ENCODE measurements at regions not wholly inside any gene's neighbourhood (a gene's known extent, or its start where the extent isn't known, plus 50 kb on each side); places are given as distances from the start of the nearest gene placed in this dataset.

DNA sequence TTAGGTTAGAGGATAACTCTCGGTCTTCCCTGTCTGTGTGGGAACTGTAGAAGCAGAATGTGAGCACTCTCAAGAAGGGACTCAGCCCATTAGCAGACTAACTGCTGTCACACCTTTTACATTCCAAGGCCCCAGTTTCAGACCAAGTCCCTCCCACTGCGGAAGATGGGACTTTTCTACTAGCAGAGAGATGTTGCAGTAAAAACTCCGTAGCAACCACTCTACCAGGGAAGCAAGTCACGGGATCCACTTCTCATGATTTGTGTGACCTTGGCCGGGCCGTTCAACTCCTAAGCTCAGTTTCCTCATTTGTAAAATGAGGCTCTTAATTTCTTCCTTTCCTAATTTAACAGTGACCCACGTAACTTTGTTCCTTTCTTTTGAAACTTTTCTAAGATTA is 77.1 kb upstream of the SLC4A11 start:
- intact Hi-C loops (cut with micrococcal nuclease; ENCODE audit: unreplicated experiment), result loop anchor here (1.0 to 2.0 kb wide), 2 partner anchors 97 to 262 kb away; no protein-coding TSS in a partner anchor
- Histone ChIP-seq H3K79me2 (ENCODE audit: insufficient read depth, low read depth, low read length) (no peaks in the 10 kb centered on the region), H3K27ac (ENCODE audit: low read depth, low read length, poor library complexity, severe bottlenecking) (no peak overlapping the region), H3K4me3 (ENCODE audit: low read depth, low read length, poor library complexity, severe bottlenecking) (no peak overlapping the region), H2AFZ (ENCODE audit: low read length) (no peak overlapping the region), H3K9me2 (ENCODE audit: insufficient read depth, low read length) (no peaks in the 10 kb centered on the region), H3K9me3 (ENCODE audit: low read length) (no peaks in the 10 kb centered on the region), H3K36me3 (ENCODE audit: insufficient read depth, low read length) (no peaks in the 10 kb centered on the region), H3K4me2 (ENCODE audit: low read length) (no peak overlapping the region), H3K4me1 (ENCODE audit: insufficient read depth, low read length, poor library complexity, severe bottlenecking) (no peaks in the 10 kb centered on the region), H4K20me1 (ENCODE audit: insufficient read depth, low read length) (no peaks in the 10 kb centered on the region)
- TF ChIP-seq, protein P1, sequence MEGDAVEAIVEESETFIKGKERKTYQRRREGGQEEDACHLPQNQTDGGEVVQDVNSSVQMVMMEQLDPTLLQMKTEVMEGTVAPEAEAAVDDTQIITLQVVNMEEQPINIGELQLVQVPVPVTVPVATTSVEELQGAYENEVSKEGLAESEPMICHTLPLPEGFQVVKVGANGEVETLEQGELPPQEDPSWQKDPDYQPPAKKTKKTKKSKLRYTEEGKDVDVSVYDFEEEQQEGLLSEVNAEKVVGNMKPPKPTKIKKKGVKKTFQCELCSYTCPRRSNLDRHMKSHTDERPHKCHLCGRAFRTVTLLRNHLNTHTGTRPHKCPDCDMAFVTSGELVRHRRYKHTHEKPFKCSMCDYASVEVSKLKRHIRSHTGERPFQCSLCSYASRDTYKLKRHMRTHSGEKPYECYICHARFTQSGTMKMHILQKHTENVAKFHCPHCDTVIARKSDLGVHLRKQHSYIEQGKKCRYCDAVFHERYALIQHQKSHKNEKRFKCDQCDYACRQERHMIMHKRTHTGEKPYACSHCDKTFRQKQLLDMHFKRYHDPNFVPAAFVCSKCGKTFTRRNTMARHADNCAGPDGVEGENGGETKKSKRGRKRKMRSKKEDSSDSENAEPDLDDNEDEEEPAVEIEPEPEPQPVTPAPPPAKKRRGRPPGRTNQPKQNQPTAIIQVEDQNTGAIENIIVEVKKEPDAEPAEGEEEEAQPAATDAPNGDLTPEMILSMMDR (conservative IDR thresholded peaks at IDR 0.05; ENCODE audit: low read length), result no peak
- no peak for TF ChIP-seq EZH2phosphoT487 (IDR thresholded peaks at IDR 0.05; ENCODE audit: borderline replicate concordance, low read depth, low read length)
- POLR2A ChIA-PET, result interaction anchor here (0.7 to 1.0 kb wide), 2 partner anchors 112 to 265 kb away, joined by 4 read pairs; no protein-coding TSS in a partner anchor
- DNase-seq (ENCODE audit: low spot score), result no peak
- BruUV-seq (replicated peaks), result no TSS peak
- CTCF ChIA-PET (ENCODE audit: unreplicated experiment), result no interaction called here

DNA sequence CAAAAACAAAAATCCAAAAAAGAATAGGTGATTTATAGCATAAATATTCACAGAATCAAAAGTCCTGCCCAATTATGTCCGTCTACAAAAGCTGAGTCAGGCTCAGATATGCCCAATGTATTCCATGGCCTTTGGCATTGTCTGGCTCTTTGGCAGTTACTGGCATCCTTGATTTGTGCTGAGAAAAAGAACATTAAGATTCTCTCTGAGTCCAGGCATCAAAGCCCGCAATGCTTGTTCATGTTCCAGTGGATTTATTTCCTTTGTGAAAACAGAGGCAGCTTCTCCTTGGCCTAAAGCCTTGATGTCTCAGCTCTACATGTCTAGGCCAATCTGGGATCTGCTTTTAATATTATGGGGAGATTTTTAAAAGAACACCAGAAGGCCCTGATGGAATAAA is 76.1 kb upstream of the SLC4A11 start:
- no TSS peak for BruUV-seq (replicated peaks)
- Histone ChIP-seq H3K4me3 (ENCODE audit: low read depth, low read length, poor library complexity, severe bottlenecking) (no peak overlapping the region), H3K4me2 (ENCODE audit: low read length) (no peak overlapping the region), H3K9me2 (ENCODE audit: insufficient read depth, low read length) (no peaks in the 10 kb centered on the region), H3K4me1 (ENCODE audit: insufficient read depth, low read length, poor library complexity, severe bottlenecking) (no peaks in the 10 kb centered on the region), H3K27ac (ENCODE audit: low read depth, low read length, poor library complexity, severe bottlenecking) (no peak overlapping the region), H3K36me3 (ENCODE audit: insufficient read depth, low read length) (no peaks in the 10 kb centered on the region), H2AFZ (ENCODE audit: low read length) (no peak overlapping the region), H4K20me1 (ENCODE audit: insufficient read depth, low read length) (no peaks in the 10 kb centered on the region), H3K79me2 (ENCODE audit: insufficient read depth, low read depth, low read length) (no peaks in the 10 kb centered on the region), H3K9me3 (ENCODE audit: low read length) (no peaks in the 10 kb centered on the region)
- no peak for DNase-seq (ENCODE audit: low spot score)
- CTCF ChIA-PET (ENCODE audit: unreplicated experiment), result no interaction called here
- intact Hi-C loops (cut with micrococcal nuclease; ENCODE audit: unreplicated experiment), result no loop called here
- TF ChIP-seq, protein P1 (conservative IDR thresholded peaks at IDR 0.05; ENCODE audit: low read length), result no peak
- no peak for TF ChIP-seq EZH2phosphoT487 (IDR thresholded peaks at IDR 0.05; ENCODE audit: borderline replicate concordance, low read depth, low read length)
- POLR2A ChIA-PET, result interaction anchor here (0.6 kb wide), 1 partner anchor 582 kb away, joined by 3 read pairs; no protein-coding TSS in a partner anchor

DNA sequence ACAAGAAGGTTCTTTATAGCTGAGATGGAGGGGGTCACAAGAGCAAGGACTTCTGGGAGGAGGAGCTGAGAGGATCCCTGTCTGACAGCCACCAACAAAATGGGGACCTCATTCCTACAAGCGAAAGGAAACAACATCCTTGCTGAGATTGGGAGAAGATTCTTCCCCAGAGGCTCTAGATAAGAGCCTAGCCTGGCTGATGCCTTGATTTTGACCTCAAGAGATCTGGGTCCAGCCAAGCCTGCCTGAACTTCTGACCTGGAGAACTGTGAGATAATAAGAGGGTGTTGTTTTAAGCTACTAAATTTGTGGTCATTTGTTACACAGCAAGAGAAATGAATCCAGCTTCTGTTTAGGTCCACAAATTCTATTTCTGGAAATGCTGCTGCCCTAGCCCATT is 75.4 kb upstream of the SLC4A11 start:
- TF ChIP-seq EZH2phosphoT487 (IDR thresholded peaks at IDR 0.05; ENCODE audit: borderline replicate concordance, low read depth, low read length), result no peak
- TF ChIP-seq, protein P1 (conservative IDR thresholded peaks at IDR 0.05; ENCODE audit: low read length), result no peak
- no peak overlapping the region for H3K4me2 ChIP-seq (ENCODE audit: low read length)
- H2AFZ ChIP-seq (ENCODE audit: low read length), result no peak overlapping the region
- no peaks in the 10 kb centered on the region for H3K9me3 ChIP-seq (ENCODE audit: low read length)
- no peaks in the 10 kb centered on the region for H3K9me2 ChIP-seq (ENCODE audit: insufficient read depth, low read length)
- POLR2A ChIA-PET, result interaction anchor here (0.6 to 1.0 kb wide), 2 partner anchors 10 to 581 kb away, joined by 3 read pairs; no protein-coding TSS in a partner anchor
- intact Hi-C loops (cut with micrococcal nuclease; ENCODE audit: unreplicated experiment), result no loop called here
- no peak for DNase-seq (ENCODE audit: low spot score)
- H3K36me3 ChIP-seq (ENCODE audit: insufficient read depth, low read length), result no peaks in the 10 kb centered on the region
- CTCF ChIA-PET (ENCODE audit: unreplicated experiment), result no interaction called here
- no peaks in the 10 kb centered on the region for H3K4me1 ChIP-seq (ENCODE audit: insufficient read depth, low read length, poor library complexity, severe bottlenecking)
- no peak overlapping the region for H3K27ac ChIP-seq (ENCODE audit: low read depth, low read length, poor library complexity, severe bottlenecking)
- BruUV-seq (replicated peaks), result no TSS peak
- H4K20me1 ChIP-seq (ENCODE audit: insufficient read depth, low read length), result no peaks in the 10 kb centered on the region
- H3K79me2 ChIP-seq (ENCODE audit: insufficient read depth, low read depth, low read length), result no peaks in the 10 kb centered on the region
- no peak overlapping the region for H3K4me3 ChIP-seq (ENCODE audit: low read depth, low read length, poor library complexity, severe bottlenecking)

All from OCI-LY7 (cell line).